ENCODE measurements at regions not wholly inside any gene's neighbourhood (a gene's known extent, or its start where the extent isn't known, plus 50 kb on each side); places are given as distances from the start of the nearest gene placed in this dataset.

DNA sequence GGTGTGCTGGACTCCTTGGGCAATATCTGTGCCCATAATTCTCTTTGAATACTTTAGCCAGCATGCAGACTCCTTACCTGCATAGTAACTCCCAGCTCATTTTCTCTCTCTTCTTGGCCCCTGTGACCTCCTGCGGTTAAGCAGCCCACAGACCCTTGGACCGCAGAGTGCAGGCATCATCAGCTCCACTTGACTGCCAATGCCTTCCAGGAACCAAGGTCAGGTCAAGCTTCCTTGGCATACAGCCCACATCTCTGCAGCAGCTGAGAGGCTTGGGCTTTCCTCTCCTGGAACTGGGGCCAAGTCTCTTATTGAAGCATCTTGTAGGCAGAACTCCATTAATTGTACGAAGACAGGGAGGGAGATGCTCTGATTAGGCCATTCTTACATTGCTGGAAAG, 130.1 kb upstream of the PIEZO2 start:
- no peak for TF ChIP-seq MYC (IDR thresholded peaks at IDR 0.05; ENCODE audit: low read depth, low read length)
- TF ChIP-seq, protein P1, sequence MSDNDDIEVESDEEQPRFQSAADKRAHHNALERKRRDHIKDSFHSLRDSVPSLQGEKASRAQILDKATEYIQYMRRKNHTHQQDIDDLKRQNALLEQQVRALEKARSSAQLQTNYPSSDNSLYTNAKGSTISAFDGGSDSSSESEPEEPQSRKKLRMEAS (IDR thresholded peaks at IDR 0.05; ENCODE audit: low read depth, low read length) = no peak
- no peak for TF ChIP-seq POLR2A (IDR thresholded peaks at IDR 0.05; ENCODE audit: extremely low read depth, insufficient read length)
- TF ChIP-seq, protein P2, sequence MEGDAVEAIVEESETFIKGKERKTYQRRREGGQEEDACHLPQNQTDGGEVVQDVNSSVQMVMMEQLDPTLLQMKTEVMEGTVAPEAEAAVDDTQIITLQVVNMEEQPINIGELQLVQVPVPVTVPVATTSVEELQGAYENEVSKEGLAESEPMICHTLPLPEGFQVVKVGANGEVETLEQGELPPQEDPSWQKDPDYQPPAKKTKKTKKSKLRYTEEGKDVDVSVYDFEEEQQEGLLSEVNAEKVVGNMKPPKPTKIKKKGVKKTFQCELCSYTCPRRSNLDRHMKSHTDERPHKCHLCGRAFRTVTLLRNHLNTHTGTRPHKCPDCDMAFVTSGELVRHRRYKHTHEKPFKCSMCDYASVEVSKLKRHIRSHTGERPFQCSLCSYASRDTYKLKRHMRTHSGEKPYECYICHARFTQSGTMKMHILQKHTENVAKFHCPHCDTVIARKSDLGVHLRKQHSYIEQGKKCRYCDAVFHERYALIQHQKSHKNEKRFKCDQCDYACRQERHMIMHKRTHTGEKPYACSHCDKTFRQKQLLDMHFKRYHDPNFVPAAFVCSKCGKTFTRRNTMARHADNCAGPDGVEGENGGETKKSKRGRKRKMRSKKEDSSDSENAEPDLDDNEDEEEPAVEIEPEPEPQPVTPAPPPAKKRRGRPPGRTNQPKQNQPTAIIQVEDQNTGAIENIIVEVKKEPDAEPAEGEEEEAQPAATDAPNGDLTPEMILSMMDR (IDR thresholded peaks at IDR 0.05; ENCODE audit: low read depth, low read length) = no peak
- DNase-seq (ENCODE audit: low read depth) = no peak
- no peak overlapping the region for H3K4me3 ChIP-seq (ENCODE audit: low read depth, low read length)

DNA sequence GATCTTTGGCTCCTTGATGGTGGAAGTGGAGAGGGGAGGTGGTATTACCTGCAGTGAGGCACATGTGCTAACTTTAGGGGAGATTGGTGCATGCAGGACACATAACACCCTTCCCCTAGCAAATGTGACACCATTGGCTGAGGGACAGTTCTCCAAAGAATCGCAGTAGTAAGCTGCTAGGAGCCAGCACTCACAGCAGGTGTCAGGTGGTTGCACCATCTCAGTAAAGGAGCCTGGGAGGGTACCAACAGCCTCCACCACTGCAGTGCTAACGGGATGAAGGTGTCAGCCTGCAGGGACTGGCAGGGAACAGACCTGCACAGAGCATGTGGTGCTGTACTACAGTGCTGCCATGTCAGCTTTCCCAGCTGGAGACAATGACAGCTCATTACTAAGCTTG, 127.3 kb upstream of the PIEZO2 start:
- H3K4me3 ChIP-seq (ENCODE audit: low read depth, low read length) = no peak overlapping the region
- TF ChIP-seq POLR2A (IDR thresholded peaks at IDR 0.05; ENCODE audit: extremely low read depth, insufficient read length) (no peak), MYC (IDR thresholded peaks at IDR 0.05; ENCODE audit: low read depth, low read length) (no peak)
- TF ChIP-seq, protein P2 (IDR thresholded peaks at IDR 0.05; ENCODE audit: low read depth, low read length) = no peak
- TF ChIP-seq, protein P1 (IDR thresholded peaks at IDR 0.05; ENCODE audit: low read depth, low read length) = no peak
- no peak for DNase-seq (ENCODE audit: low read depth)

DNA sequence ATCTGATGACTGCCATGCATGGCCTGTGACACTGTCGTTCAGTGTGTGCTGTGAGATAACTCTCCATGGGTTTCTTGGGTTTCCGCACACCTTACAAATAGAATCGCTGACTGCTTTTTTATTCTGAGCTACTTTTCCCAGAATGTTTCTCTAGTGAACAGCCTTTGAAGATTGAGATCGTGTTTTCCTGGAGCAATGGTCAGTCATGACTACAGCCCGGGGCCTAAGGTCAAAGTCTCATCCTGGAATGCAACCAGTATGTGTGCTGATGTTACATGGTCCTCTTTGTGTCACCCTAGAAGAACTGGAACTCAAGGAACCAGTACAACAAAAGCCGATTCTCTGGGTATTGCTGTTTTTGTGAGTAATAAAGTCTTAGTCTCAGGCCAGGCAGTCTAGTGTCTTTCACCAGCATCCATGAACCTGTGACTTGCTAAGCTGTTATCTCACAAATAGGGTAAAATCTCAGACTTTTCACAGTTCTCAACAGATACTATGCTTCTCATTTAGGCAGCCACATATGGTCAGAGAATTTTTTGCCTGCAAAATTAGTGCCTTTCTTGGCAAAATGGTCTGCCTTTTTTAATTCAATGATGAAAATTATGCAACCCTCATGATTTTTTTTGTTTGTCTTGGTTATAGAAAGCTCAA, 124.9 kb upstream of the PIEZO2 start:
- no peak for DNase-seq (ENCODE audit: low read depth)
- no peak overlapping the region for H3K4me3 ChIP-seq (ENCODE audit: low read depth, low read length)
- TF ChIP-seq POLR2A (IDR thresholded peaks at IDR 0.05; ENCODE audit: extremely low read depth, insufficient read length) (no peak), MYC (IDR thresholded peaks at IDR 0.05; ENCODE audit: low read depth, low read length) (no peak)
- TF ChIP-seq, protein P1 (IDR thresholded peaks at IDR 0.05; ENCODE audit: low read depth, low read length) = no peak
- TF ChIP-seq, protein P2 (IDR thresholded peaks at IDR 0.05; ENCODE audit: low read depth, low read length) = no peak

DNA sequence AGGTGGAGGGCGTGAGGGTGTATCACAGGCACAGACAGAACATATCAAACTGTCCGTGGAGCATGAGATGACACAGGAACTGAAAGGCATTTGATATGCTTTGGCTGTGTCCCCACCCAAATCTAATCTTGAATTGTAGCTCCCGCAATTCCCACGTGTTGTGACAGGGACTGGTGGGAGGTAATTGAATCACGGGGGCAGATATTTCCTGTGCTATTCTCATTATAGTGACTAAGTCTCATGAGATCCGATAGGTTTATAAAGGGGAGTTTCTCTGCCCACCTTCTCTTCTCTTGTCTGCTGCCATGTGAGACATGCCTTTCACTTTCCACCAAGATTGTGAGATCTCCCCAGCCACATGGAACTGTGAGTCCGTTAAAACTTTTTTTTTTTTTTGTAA, 123.1 kb upstream of the PIEZO2 start:
- no peak for DNase-seq (ENCODE audit: low read depth)
- H3K4me3 ChIP-seq (ENCODE audit: low read depth, low read length) = no peak overlapping the region
- TF ChIP-seq, protein P1 (IDR thresholded peaks at IDR 0.05; ENCODE audit: low read depth, low read length) = no peak
- TF ChIP-seq MYC (IDR thresholded peaks at IDR 0.05; ENCODE audit: low read depth, low read length) (no peak), POLR2A (IDR thresholded peaks at IDR 0.05; ENCODE audit: extremely low read depth, insufficient read length) (no peak)
- TF ChIP-seq, protein P2 (IDR thresholded peaks at IDR 0.05; ENCODE audit: low read depth, low read length) = no peak

DNA sequence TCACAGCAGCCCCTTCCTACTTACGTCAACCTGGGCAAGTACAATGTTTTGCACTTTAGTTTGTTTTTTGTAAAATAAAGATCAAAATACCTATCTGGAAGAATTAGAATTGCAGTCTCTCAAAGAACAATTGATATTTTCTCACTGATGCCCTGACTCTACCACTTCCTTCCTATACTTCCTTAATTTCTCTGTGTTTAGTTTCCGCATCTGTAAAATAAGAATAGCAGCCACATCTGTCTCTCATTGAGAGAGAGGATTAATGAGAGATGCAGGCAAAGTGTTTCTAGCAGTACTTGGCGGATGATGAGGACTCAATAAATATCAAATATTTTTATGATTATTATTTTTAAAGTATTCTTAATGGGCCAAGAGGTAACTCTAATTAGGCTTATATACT, 122.6 kb upstream of the PIEZO2 start:
- TF ChIP-seq, protein P1 (IDR thresholded peaks at IDR 0.05; ENCODE audit: low read depth, low read length) = no peak
- TF ChIP-seq POLR2A (IDR thresholded peaks at IDR 0.05; ENCODE audit: extremely low read depth, insufficient read length) = no peak
- TF ChIP-seq MYC (IDR thresholded peaks at IDR 0.05; ENCODE audit: low read depth, low read length) = no peak
- TF ChIP-seq, protein P2 (IDR thresholded peaks at IDR 0.05; ENCODE audit: low read depth, low read length) = no peak
- H3K4me3 ChIP-seq (ENCODE audit: low read depth, low read length) = no peak overlapping the region
- no peak for DNase-seq (ENCODE audit: low read depth)
